HL-60 (cell line): ENCODE measurements at regions not wholly inside any gene's neighbourhood (a gene's known extent, or its start where the extent isn't known, plus 50 kb on each side); places are given as distances from the start of the nearest gene placed in this dataset.

Source experiments
- DNase-seq, 2 experiments: peaks; one replicate each; pipeline ENCODE4 v3.0.0-alpha.2; 2010 to 2020; ENCODE audit warnings: low read depth in 1 of 2, low spot score in 1 of 2
- H3K27ac ChIP-seq: fragments of 250-450 bp; sonication (Bioruptor Pico); replicated peaks from 2 replicates; pipeline ENCODE4 v1.5.1; 2020; ENCODE audit warnings: mild to moderate bottlenecking, moderate library complexity
- H3K27me3 ChIP-seq: fragments of 250-450 bp; sonication (Bioruptor Pico); 2 replicates; pipeline ENCODE4 v1.5.1; 2021; ENCODE audit warnings: mild to moderate bottlenecking, moderate library complexity; ENCODE audit not compliant: insufficient read depth, poor library complexity, severe bottlenecking
- H3K4me3 ChIP-seq: replicated peaks from 2 replicates; pipeline ENCODE4 v1.5.1; 2011; ENCODE audit warnings: mild to moderate bottlenecking, control low read depth, low read length; ENCODE audit not compliant: insufficient read depth
- GABPA ChIP-seq: IDR thresholded peaks from 2 replicates; pipeline ENCODE4 v1.6.1; 2012; ENCODE audit warnings: low read depth
- POLR2AphosphoS5 ChIP-seq: IDR thresholded peaks from 2 replicates; pipeline ENCODE4 v1.6.1; 2012; ENCODE audit warnings: low read depth
- SPI1 ChIP-seq: IDR thresholded peaks from 2 replicates; pipeline ENCODE4 v1.6.1; 2012; ENCODE audit warnings: low read depth, mild to moderate bottlenecking, borderline replicate concordance
- TF ChIP-seq, protein P1 (sequence below): IDR thresholded peaks from 2 replicates; pipeline ENCODE4 v1.6.1; 2012; ENCODE audit warnings: low read depth; ENCODE audit not compliant: insufficient replicate concordance
- TF ChIP-seq, protein P2 (sequence below): IDR thresholded peaks from one replicate; pipeline ENCODE4 v1.5.1; 2011; ENCODE audit warnings: low read length, control low read depth, inconsistent platforms; ENCODE audit not compliant: insufficient read depth

DNA sequence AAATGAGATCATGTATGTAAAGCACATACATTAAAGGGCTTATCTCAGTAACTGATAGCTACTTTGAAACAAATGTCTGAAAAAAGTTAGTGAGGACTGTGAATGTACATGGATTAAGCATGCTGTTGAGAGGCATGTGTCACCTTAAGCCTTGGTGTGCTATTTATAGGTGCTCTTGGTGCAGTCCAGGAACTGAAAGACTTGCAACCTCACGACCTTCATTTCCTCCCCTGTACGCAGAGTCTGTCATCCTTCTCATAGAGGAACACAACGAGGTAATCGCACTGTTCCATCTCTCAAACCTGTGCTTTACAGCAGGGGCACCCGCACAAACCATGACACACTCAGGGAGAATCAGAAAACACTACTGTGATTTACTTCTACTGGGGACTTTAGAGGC, 65.6 kb downstream of the UFM1 start:
- no peak for DNase-seq
- no peak overlapping the region for H3K27ac ChIP-seq
- no peak overlapping the region for H3K4me3 ChIP-seq
- TF ChIP-seq, protein P1, sequence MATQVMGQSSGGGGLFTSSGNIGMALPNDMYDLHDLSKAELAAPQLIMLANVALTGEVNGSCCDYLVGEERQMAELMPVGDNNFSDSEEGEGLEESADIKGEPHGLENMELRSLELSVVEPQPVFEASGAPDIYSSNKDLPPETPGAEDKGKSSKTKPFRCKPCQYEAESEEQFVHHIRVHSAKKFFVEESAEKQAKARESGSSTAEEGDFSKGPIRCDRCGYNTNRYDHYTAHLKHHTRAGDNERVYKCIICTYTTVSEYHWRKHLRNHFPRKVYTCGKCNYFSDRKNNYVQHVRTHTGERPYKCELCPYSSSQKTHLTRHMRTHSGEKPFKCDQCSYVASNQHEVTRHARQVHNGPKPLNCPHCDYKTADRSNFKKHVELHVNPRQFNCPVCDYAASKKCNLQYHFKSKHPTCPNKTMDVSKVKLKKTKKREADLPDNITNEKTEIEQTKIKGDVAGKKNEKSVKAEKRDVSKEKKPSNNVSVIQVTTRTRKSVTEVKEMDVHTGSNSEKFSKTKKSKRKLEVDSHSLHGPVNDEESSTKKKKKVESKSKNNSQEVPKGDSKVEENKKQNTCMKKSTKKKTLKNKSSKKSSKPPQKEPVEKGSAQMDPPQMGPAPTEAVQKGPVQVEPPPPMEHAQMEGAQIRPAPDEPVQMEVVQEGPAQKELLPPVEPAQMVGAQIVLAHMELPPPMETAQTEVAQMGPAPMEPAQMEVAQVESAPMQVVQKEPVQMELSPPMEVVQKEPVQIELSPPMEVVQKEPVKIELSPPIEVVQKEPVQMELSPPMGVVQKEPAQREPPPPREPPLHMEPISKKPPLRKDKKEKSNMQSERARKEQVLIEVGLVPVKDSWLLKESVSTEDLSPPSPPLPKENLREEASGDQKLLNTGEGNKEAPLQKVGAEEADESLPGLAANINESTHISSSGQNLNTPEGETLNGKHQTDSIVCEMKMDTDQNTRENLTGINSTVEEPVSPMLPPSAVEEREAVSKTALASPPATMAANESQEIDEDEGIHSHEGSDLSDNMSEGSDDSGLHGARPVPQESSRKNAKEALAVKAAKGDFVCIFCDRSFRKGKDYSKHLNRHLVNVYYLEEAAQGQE = no peak
- TF ChIP-seq POLR2AphosphoS5 = no peak
- TF ChIP-seq, protein P2, sequence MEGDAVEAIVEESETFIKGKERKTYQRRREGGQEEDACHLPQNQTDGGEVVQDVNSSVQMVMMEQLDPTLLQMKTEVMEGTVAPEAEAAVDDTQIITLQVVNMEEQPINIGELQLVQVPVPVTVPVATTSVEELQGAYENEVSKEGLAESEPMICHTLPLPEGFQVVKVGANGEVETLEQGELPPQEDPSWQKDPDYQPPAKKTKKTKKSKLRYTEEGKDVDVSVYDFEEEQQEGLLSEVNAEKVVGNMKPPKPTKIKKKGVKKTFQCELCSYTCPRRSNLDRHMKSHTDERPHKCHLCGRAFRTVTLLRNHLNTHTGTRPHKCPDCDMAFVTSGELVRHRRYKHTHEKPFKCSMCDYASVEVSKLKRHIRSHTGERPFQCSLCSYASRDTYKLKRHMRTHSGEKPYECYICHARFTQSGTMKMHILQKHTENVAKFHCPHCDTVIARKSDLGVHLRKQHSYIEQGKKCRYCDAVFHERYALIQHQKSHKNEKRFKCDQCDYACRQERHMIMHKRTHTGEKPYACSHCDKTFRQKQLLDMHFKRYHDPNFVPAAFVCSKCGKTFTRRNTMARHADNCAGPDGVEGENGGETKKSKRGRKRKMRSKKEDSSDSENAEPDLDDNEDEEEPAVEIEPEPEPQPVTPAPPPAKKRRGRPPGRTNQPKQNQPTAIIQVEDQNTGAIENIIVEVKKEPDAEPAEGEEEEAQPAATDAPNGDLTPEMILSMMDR = no peak
- TF ChIP-seq GABPA = no peak
- no peak for TF ChIP-seq SPI1
- H3K27me3 ChIP-seq = peaks cover 4% of the 10 kb centered on the region

DNA sequence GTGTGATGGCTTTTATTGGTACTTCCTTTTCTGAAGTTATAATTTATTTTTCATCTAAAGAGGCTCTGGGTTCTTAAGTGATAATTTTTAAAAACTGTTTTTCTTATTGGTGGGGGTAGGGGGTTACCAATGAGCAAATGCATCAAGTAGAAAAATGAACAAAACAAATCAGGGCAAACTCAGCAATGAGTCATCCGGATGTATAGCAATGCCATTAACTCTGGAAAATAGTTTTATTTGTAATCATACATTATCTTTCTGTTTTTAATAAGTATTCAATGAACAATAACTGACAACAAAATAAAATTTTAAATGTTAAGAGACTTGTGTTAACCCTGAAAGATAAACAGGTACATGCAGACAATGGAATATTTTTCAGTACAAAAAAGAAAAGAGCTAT, 67.6 kb downstream of the UFM1 start:
- Histone ChIP-seq H3K27me3 (peaks cover 4% of the 10 kb centered on the region), H3K27ac (no peak overlapping the region), H3K4me3 (no peak overlapping the region)
- DNase-seq = no peak
- no peak for TF ChIP-seq POLR2AphosphoS5
- TF ChIP-seq, protein P2 = no peak
- no peak for TF ChIP-seq GABPA
- TF ChIP-seq SPI1 = no peak
- TF ChIP-seq, protein P1 = no peak

DNA sequence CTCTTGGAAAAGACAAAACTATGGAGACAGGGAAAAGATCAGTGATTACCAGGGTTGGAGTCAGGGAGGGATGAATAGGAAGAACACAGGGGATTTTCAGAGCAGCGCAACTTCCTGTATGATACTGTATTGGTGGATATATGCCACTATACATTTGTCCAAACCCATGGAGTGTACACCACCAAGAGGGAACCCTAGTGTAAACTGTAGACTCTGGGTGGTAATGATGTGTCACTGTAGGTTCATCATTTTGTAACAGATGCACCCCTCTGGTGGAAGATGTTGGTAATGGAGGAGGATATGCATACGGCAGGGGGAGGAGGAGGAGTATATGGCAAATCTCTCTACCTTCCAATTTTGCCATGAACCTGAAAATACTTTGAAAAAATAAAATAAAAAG, 68.1 kb downstream of the UFM1 start:
- DNase-seq = peak in 1 of 2 experiments; percentile 14
- H3K27ac ChIP-seq = no peak overlapping the region
- H3K27me3 ChIP-seq = peaks cover 4% of the 10 kb centered on the region
- TF ChIP-seq, protein P2 = no peak
- TF ChIP-seq POLR2AphosphoS5 (no peak), SPI1 (no peak)
- no peak overlapping the region for H3K4me3 ChIP-seq

DNA sequence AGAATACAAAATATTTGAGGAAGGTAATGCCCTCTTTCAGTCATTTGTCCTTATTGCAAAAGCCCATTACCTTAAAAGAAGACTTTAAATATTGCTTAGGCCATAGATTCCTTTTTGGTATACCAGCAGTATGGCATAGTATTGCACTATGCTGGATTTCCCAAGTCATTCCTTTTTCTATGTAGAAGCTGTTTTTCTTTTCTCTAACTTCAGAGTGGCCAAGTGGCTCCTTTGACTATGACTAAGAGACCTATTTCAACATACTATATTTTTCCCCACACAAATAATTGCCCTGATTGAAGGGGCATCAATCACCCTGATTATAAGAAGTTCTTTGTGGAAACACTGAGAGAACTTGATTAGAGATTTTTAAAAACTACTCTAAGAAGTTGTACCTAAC, 68.6 kb downstream of the UFM1 start:
- no peak overlapping the region for H3K4me3 ChIP-seq
- H3K27ac ChIP-seq = no peak overlapping the region
- H3K27me3 ChIP-seq = peaks cover 4% of the 10 kb centered on the region
- no peak for TF ChIP-seq SPI1
- TF ChIP-seq, protein P1 = no peak
- TF ChIP-seq, protein P2 = no peak
- TF ChIP-seq GABPA = no peak
- no peak for TF ChIP-seq POLR2AphosphoS5
- no peak for DNase-seq
